Endothelial cell (in vitro differentiated cells): ENCODE measurements at regions not wholly inside any gene's neighbourhood (a gene's known extent, or its start where the extent isn't known, plus 50 kb on each side); places are given as distances from the start of the nearest gene placed in this dataset.

Experiments
- DNase-seq: peaks from one replicate; pipeline ENCODE4 v3.0.0; 2021; ENCODE audit warnings: low spot score
- H3K27ac Mint-ChIP-seq: one replicate; pipeline ENCODE4 v1.8.0; 2021; ENCODE audit warnings: mixed read lengths, inconsistent platforms; ENCODE audit not compliant: unreplicated experiment
- H3K27me3 Mint-ChIP-seq: one replicate; pipeline ENCODE4 v1.8.0; 2021; ENCODE audit warnings: mild to moderate bottlenecking, moderate library complexity, mixed read lengths, inconsistent platforms; ENCODE audit not compliant: unreplicated experiment
- H3K36me3 Mint-ChIP-seq: one replicate; pipeline ENCODE4 v1.8.0; 2021; ENCODE audit warnings: mild to moderate bottlenecking, low read depth, mixed read lengths, inconsistent platforms; ENCODE audit not compliant: unreplicated experiment
- H3K4me1 Mint-ChIP-seq: one replicate; pipeline ENCODE4 v1.8.0; 2021; ENCODE audit warnings: mild to moderate bottlenecking, mixed read lengths, inconsistent platforms; ENCODE audit not compliant: unreplicated experiment
- H3K4me3 Mint-ChIP-seq: one replicate; pipeline ENCODE4 v1.8.0; 2021; ENCODE audit warnings: mild to moderate bottlenecking, mixed read lengths, inconsistent platforms; ENCODE audit not compliant: unreplicated experiment
- H3K9me3 Mint-ChIP-seq: one replicate; pipeline ENCODE4 v1.8.0; 2021; ENCODE audit warnings: mixed read lengths, inconsistent platforms; ENCODE audit not compliant: unreplicated experiment
- TF ChIP-seq, protein P1 (sequence below): fragments of 200-600 bp; sonication (generic); IDR thresholded peaks from one replicate; pipeline ENCODE4 v1.5.0; 2021; ENCODE audit warnings: antibody characterized with exemption; ENCODE audit not compliant: unreplicated experiment

DNA sequence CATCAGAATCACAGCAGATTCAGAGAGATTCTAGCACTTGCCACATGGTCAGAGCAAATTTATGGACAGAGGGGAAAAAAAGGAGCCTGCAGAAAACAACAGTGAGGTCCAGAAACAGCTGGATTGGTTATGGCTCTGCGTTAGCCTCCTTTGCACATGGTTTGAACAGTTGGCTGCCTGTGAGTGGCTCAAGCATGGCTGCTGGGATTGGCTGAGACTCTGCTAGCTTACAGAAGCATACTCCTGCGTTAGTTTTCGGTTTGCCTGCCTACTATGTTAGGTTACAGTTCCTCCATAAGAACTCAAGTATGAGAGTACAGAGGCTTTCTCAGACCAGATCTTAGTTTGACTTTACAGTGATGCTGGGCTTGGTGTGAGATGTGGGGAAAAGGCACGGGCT lies 80.7 kb upstream of the WDR11 start:
- Mint-ChIP-seq H3K4me1 (no peaks in the 10 kb centered on the region), H3K4me3 (no peak overlapping the region), H3K27me3 (peaks cover 6% of the 10 kb centered on the region), H3K9me3 (no peaks in the 10 kb centered on the region), H3K27ac (no peak overlapping the region), H3K36me3 (no peaks in the 10 kb centered on the region)
- no peak for DNase-seq
- TF ChIP-seq, protein P1, sequence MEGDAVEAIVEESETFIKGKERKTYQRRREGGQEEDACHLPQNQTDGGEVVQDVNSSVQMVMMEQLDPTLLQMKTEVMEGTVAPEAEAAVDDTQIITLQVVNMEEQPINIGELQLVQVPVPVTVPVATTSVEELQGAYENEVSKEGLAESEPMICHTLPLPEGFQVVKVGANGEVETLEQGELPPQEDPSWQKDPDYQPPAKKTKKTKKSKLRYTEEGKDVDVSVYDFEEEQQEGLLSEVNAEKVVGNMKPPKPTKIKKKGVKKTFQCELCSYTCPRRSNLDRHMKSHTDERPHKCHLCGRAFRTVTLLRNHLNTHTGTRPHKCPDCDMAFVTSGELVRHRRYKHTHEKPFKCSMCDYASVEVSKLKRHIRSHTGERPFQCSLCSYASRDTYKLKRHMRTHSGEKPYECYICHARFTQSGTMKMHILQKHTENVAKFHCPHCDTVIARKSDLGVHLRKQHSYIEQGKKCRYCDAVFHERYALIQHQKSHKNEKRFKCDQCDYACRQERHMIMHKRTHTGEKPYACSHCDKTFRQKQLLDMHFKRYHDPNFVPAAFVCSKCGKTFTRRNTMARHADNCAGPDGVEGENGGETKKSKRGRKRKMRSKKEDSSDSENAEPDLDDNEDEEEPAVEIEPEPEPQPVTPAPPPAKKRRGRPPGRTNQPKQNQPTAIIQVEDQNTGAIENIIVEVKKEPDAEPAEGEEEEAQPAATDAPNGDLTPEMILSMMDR: no peak

DNA sequence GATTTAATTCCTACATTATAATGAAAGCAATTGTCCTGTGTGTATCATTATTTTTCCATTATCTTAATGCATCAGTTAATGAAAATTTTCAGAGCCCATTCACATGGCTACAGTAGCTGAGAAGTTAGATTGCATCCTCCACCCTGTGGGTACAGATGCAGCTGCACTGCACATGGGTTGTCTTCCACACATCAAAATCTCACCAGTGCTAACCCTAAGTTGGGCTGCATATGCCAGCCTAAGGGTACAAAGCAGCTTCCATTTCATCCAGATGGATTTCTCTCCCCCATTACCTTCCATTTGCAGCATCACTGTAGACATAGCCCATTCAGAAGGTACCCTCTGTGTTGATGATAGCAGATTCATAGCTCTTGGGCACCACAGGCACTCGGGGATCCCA lies 74.7 kb upstream of the WDR11 start:
- TF ChIP-seq, protein P1: no peak
- DNase-seq: no peak
- Mint-ChIP-seq H3K4me3 (no peak overlapping the region), H3K4me1 (no peaks in the 10 kb centered on the region), H3K27me3 (peaks cover 4% of the 10 kb centered on the region), H3K36me3 (no peaks in the 10 kb centered on the region), H3K27ac (no peak overlapping the region), H3K9me3 (no peaks in the 10 kb centered on the region)

DNA sequence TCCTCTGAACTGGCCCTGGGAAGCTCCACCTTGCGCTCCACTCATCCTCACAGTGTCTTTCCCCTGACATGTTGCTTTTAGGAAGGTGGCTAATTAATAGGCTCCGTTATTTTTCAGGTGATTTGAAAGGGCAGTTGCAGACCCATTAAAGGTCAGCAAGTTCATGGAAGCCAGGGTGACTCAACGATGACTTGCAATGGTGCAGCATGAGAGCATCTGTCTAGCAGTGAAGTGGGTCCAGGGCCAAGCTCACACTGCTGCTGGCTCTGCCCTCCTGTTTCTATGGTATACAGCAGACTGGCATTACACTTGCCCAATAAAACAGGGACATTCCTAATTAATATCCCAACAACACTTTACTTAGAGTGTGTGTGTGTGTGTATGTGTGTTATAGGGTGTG lies 68.8 kb upstream of the WDR11 start:
- Mint-ChIP-seq H3K4me3 (no peak overlapping the region), H3K9me3 (no peaks in the 10 kb centered on the region), H3K27me3 (peaks cover 1% of the 10 kb centered on the region), H3K36me3 (no peaks in the 10 kb centered on the region), H3K27ac (no peak overlapping the region), H3K4me1 (no peaks in the 10 kb centered on the region)
- no peak for DNase-seq
- TF ChIP-seq, protein P1: no peak

DNA sequence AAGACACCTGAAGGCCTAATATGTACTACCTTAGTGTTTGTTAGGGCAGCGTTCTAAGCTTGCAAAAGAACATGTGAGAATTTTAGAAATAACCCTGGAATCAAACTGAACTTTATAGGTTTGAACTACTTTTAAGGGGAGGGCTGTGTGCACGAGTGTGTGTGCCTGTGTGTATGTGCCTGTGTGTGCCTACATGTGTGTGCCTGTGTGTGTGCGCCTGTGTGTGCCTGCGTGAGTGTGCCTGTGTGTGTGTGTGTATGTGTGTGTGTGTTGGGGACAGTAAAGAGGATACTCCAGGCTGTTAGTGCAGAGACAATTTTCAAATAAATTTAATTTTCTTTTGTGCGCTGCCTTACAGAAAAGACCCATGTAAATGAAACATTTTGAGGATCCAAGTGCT lies 68.1 kb upstream of the WDR11 start:
- TF ChIP-seq, protein P1: no peak
- Mint-ChIP-seq H3K27me3 (peaks cover 1% of the 10 kb centered on the region), H3K4me1 (no peaks in the 10 kb centered on the region), H3K9me3 (no peaks in the 10 kb centered on the region), H3K36me3 (no peaks in the 10 kb centered on the region), H3K4me3 (no peak overlapping the region), H3K27ac (no peak overlapping the region)
- DNase-seq: no peak

DNA sequence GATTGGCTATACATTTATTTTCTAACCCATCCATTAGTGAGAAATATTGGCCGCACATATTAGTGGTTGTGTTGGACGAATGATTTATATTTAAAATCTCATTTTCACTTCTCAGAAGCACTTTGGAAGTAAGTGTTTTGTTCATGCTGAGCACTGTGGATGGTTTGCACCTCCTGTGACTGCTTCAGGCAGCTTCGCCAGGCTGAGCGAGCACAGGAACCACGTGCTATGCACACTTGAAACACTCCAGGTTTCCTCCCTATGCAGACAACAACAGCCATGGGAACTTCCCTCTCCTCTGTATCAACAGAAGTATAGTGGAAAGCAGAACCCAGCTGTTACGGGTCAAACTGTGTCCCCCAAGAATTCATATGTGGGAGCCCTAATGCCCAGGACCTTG lies 67.3 kb upstream of the WDR11 start:
- no peaks in the 10 kb centered on the region for H3K4me1 Mint-ChIP-seq
- no peaks in the 10 kb centered on the region for H3K9me3 Mint-ChIP-seq
- no peak overlapping the region for H3K4me3 Mint-ChIP-seq
- H3K36me3 Mint-ChIP-seq: no peaks in the 10 kb centered on the region
- no peak overlapping the region for H3K27ac Mint-ChIP-seq
- DNase-seq: no peak
- TF ChIP-seq, protein P1: no peak
- H3K27me3 Mint-ChIP-seq: peaks cover 1% of the 10 kb centered on the region
